ENCODE measurements at regions not wholly inside any gene's neighbourhood (a gene's known extent, or its start where the extent isn't known, plus 50 kb on each side); places are given as distances from the start of the nearest gene placed in this dataset.
"Not testable (repeated sequence)": the region's sequence is repeated elsewhere in the genome, so short reads cannot be mapped to it uniquely, and the experiment has no call there.

GRCh38 chr10:94088926-94089381 lies 95.2 kb downstream of the PLCE1 start:
- DNase-seq = peak; percentile 35

GRCh38 chr10:94091649-94092048 lies 97.9 kb downstream of the PLCE1 start:
- no peak for DNase-seq

GRCh38 chr10:94092848-94093247 lies 99.1 kb downstream of the PLCE1 start:
- DNase-seq = no peak

GRCh38 chr10:94093286-94093905 lies 99.7 kb downstream of the PLCE1 start:
- no peak for DNase-seq

- no peak for DNase-seq
These were observed 100.8 kb downstream of the PLCE1 start for GRCh38 chr10:94094540-94094939.

- DNase-seq = no peak
These were observed 103.9 kb downstream of the PLCE1 start for GRCh38 chr10:94097656-94098055.

- DNase-seq = no peak
These were observed 105.2 kb downstream of the PLCE1 start for GRCh38 chr10:94098896-94099295.

- DNase-seq = no peak
These were observed 108.2 kb downstream of the PLCE1 start for GRCh38 chr10:94101894-94102293.

GRCh38 chr10:94102436-94102835 lies 108.7 kb downstream of the PLCE1 start:
- no peak for DNase-seq

GRCh38 chr10:94103192-94103591 lies 109.5 kb downstream of the PLCE1 start:
- no peak for DNase-seq

- DNase-seq = peak; percentile 81
These were observed 110.1 kb downstream of the PLCE1 start for GRCh38 chr10:94103801-94104221.

- DNase-seq = no peak
These were observed 110.7 kb downstream of the PLCE1 start for GRCh38 chr10:94104316-94105000.

GRCh38 chr10:94105226-94105625 lies 111.5 kb downstream of the PLCE1 start:
- DNase-seq = no peak

GRCh38 chr10:94107191-94107590 lies 113.5 kb downstream of the PLCE1 start:
- DNase-seq = no peak

GRCh38 chr10:94108200-94108599 lies 114.5 kb downstream of the PLCE1 start:
- no peak for DNase-seq

GRCh38 chr10:94111367-94111766 lies 117.6 kb downstream of the PLCE1 start:
- DNase-seq = no peak

- no peak for DNase-seq
These were observed 118.6 kb downstream of the PLCE1 start for GRCh38 chr10:94112321-94112720.

GRCh38 chr10:94115725-94116124 lies 122.0 kb downstream of the PLCE1 start:
- no peak for DNase-seq

GRCh38 chr10:94116848-94117247 lies 123.1 kb downstream of the PLCE1 start:
- DNase-seq = no peak

GRCh38 chr10:94122211-94122610 lies 128.5 kb downstream of the PLCE1 start:
- DNase-seq = no peak

- no peak for DNase-seq
These were observed 129.7 kb downstream of the PLCE1 start for GRCh38 chr10:94123258-94123995.

GRCh38 chr10:94124147-94124546 lies 130.4 kb downstream of the PLCE1 start:
- not testable (repeated sequence) for DNase-seq

- DNase-seq = not testable (repeated sequence)
These were observed 131.5 kb downstream of the PLCE1 start for GRCh38 chr10:94125268-94125667.
